ENCODE measurements at regions not wholly inside any gene's neighbourhood (a gene's known extent, or its start where the extent isn't known, plus 50 kb on each side); places are given as distances from the start of the nearest gene placed in this dataset.

DNA sequence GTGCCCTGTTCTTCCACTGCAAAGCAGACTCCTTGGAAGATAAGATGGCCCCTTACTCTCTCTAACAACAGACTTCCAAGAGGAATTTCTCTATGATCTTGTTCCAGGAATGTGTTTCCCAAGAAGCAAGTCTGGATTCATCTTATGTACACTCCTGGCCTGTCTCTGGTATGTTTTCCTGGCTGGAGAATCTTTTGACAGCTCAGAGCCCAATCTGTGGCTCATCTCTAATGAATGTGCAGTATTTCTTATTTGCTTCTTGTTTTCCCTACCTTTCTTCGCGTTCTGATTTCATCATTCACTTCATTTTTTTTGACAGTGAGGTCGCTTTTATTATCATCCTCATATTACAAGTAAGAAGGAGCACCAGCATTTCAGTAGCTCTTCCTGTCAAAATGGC lies 53.0 kb upstream of the PITRM1 start:
- H3K27ac ChIP-seq (ENCODE audit: low read length), result no peak overlapping the region

DNA sequence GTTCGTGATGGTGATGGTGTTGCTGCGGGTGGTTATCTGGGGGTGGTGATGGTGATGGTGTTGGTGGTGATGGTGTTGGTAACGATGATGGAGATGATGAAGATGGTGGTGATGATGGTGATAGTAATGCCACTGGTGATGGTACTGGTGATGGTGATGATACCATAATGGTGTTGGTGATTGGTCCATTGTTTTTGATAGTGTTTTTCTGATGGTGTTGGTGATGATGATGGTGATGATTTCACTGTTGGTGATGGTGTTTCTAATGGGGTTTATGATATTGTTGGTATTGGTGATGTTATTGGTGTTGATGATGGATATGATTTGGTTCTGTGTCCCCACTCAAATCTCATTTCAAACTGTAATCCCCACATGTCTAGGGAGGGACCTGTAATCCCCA lies 51.7 kb upstream of the PITRM1 start:
- Histone ChIP-seq H3K9me3 (ENCODE audit: control insufficient read depth in 2 of 2, low read length in 2 of 2) (no peaks in the 10 kb centered on the region), H3K27me3 (ENCODE audit: control insufficient read depth in 1 of 2, insufficient read depth in 2 of 2, low read length in 2 of 2) (peaks cover 0 to 4% of the 10 kb centered on the region in 2 donors), H3K4me1 (ENCODE audit: control insufficient read depth, insufficient read depth, low read length) (peaks cover 3% of the 10 kb centered on the region), H3K9ac (ENCODE audit: low read length in 2 of 2) (no peak overlapping the region), H3K4me3 (ENCODE audit: low read length in 2 of 2) (no peak overlapping the region), H3K36me3 (ENCODE audit: control insufficient read depth in 2 of 2, insufficient read depth in 2 of 2, low read length in 2 of 2) (no peaks in the 10 kb centered on the region), H3K27ac (ENCODE audit: low read length) (no peak overlapping the region)

More for the DNA sequence above, 53.0 kb upstream of the PITRM1 start:
- Histone ChIP-seq H3K4me1 (ENCODE audit: control insufficient read depth, insufficient read depth, low read length) (peaks cover 3% of the 10 kb centered on the region), H3K9me3 (ENCODE audit: control insufficient read depth in 2 of 2, low read length in 2 of 2) (no peaks in the 10 kb centered on the region), H3K9ac (ENCODE audit: low read length in 2 of 2) (no peak overlapping the region), H3K4me3 (ENCODE audit: low read length in 2 of 2) (no peak overlapping the region), H3K27me3 (ENCODE audit: control insufficient read depth in 1 of 2, insufficient read depth in 2 of 2, low read length in 2 of 2) (peaks cover 0 to 4% of the 10 kb centered on the region in 2 donors), H3K36me3 (ENCODE audit: control insufficient read depth in 2 of 2, insufficient read depth in 2 of 2, low read length in 2 of 2) (no peaks in the 10 kb centered on the region)

DNA sequence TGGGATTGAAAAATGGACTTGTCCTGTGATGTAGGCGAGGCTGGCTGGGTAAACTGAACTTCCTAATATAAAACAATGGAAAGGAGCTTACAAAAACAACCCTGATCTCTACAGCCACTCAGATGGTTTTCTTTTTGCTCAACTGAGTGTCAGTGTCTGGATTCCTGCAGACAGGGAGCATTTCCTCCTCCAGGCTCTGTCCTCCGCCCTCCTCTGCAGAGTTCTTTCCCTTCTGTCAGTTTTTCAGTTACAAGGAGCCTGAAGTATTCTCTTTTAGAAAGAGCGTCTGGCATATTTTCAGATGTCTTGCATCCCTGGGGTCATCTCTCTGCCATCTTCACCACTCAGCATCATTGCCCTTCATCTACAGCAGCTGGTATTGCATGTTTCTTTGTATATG lies 50.0 kb upstream of the PITRM1 start:
- Histone ChIP-seq H3K9ac (ENCODE audit: low read length in 2 of 2) (no peak overlapping the region), H3K4me3 (ENCODE audit: low read length in 2 of 2) (no peak overlapping the region), H3K36me3 (ENCODE audit: control insufficient read depth in 2 of 2, insufficient read depth in 2 of 2, low read length in 2 of 2) (no peaks in the 10 kb centered on the region), H3K27ac (ENCODE audit: low read length) (no peak overlapping the region), H3K4me1 (ENCODE audit: control insufficient read depth, insufficient read depth, low read length) (peaks cover 3% of the 10 kb centered on the region), H3K9me3 (ENCODE audit: control insufficient read depth in 2 of 2, low read length in 2 of 2) (no peaks in the 10 kb centered on the region), H3K27me3 (ENCODE audit: control insufficient read depth in 1 of 2, insufficient read depth in 2 of 2, low read length in 2 of 2) (no peaks in the 10 kb centered on the region)
